ENCODE measurements at regions not wholly inside any gene's neighbourhood (a gene's known extent, or its start where the extent isn't known, plus 50 kb on each side); places are given as distances from the start of the nearest gene placed in this dataset.

GRCh38 chr3:68056556-68056955 lies 402.1 kb upstream of the SUCLG2 start:
- DNase-seq (ENCODE audit: low read depth): no peak

- DNase-seq (ENCODE audit: low read depth): no peak
These were observed 400.8 kb upstream of the SUCLG2 start for GRCh38 chr3:68055215-68055614.

- no peak for DNase-seq (ENCODE audit: low read depth)
These were observed 395.4 kb upstream of the SUCLG2 start for GRCh38 chr3:68049776-68050175.

GRCh38 chr3:68045976-68046375 lies 391.6 kb upstream of the SUCLG2 start:
- no peak for DNase-seq (ENCODE audit: low read depth)

- no peak for DNase-seq (ENCODE audit: low read depth)
These were observed 379.5 kb upstream of the SUCLG2 start for GRCh38 chr3:68033867-68034266.

GRCh38 chr3:68032209-68032608 lies 377.8 kb upstream of the SUCLG2 start:
- no peak for DNase-seq (ENCODE audit: low read depth)

- no peak for DNase-seq (ENCODE audit: low read depth)
These were observed 370.8 kb upstream of the SUCLG2 start for GRCh38 chr3:68025189-68025588.

- DNase-seq (ENCODE audit: low read depth): no peak
These were observed 365.5 kb upstream of the SUCLG2 start for GRCh38 chr3:68019876-68020275.

GRCh38 chr3:68018275-68018674 lies 363.9 kb upstream of the SUCLG2 start:
- DNase-seq (ENCODE audit: low read depth): no peak

GRCh38 chr3:68017069-68017468 lies 362.7 kb upstream of the SUCLG2 start:
- DNase-seq (ENCODE audit: low read depth): no peak

- DNase-seq (ENCODE audit: low read depth): no peak
These were observed 355.5 kb upstream of the SUCLG2 start for GRCh38 chr3:68009900-68010299.

- DNase-seq (ENCODE audit: low read depth): no peak
These were observed 353.3 kb upstream of the SUCLG2 start for GRCh38 chr3:68007621-68008226.

GRCh38 chr3:68006646-68007045 lies 352.2 kb upstream of the SUCLG2 start:
- no peak for DNase-seq (ENCODE audit: low read depth)

GRCh38 chr3:68004091-68004490 lies 349.7 kb upstream of the SUCLG2 start:
- no peak for DNase-seq (ENCODE audit: low read depth)

- no peak for DNase-seq (ENCODE audit: low read depth)
These were observed 343.9 kb upstream of the SUCLG2 start for GRCh38 chr3:67998281-67998680.

GRCh38 chr3:67995206-67995605 lies 340.8 kb upstream of the SUCLG2 start:
- no peak for DNase-seq (ENCODE audit: low read depth)

GRCh38 chr3:67986706-67987105 lies 332.3 kb upstream of the SUCLG2 start:
- no peak for DNase-seq (ENCODE audit: low read depth)

GRCh38 chr3:67983166-67983565 lies 328.8 kb upstream of the SUCLG2 start:
- no peak for DNase-seq (ENCODE audit: low read depth)

- DNase-seq (ENCODE audit: low read depth): no peak
These were observed 326.7 kb upstream of the SUCLG2 start for GRCh38 chr3:67981077-67981476.

GRCh38 chr3:67979342-67979741 lies 324.9 kb upstream of the SUCLG2 start:
- DNase-seq (ENCODE audit: low read depth): no peak

- no peak for DNase-seq (ENCODE audit: low read depth)
These were observed 323.4 kb upstream of the SUCLG2 start for GRCh38 chr3:67977762-67978161.

GRCh38 chr3:67976663-67977062 lies 322.3 kb upstream of the SUCLG2 start:
- DNase-seq (ENCODE audit: low read depth): no peak

- no peak for DNase-seq (ENCODE audit: low read depth)
These were observed 310.2 kb upstream of the SUCLG2 start for GRCh38 chr3:67964596-67964995.

GRCh38 chr3:67957268-67957667 lies 302.9 kb upstream of the SUCLG2 start:
- DNase-seq (ENCODE audit: low read depth): no peak

Measured in fibroblast of the conjunctiva (primary cell).